Heart right ventricle (tissue), 16 donors: ENCODE measurements at regions not wholly inside any gene's neighbourhood (a gene's known extent, or its start where the extent isn't known, plus 50 kb on each side); places are given as distances from the start of the nearest gene placed in this dataset.

ENCODE experiments used
- ATAC-seq, 8 donors: fragments of 200-7000 bp; cut with Tn5 transposase; one replicate each; pipeline ENCODE4 v1.9.1; 2020; ENCODE audit warnings: mild to moderate bottlenecking in 8 of 8, moderate library complexity in 8 of 8, moderate number of reproducible peaks in 1 of 8
- DNase-seq, 2 donors: peaks; one replicate each; pipeline ENCODE4 v3.0.0-alpha.2; 2020
- H3K27ac ChIP-seq, 10 donors: fragments of 200-600 bp; sonication (generic) in 2 of 10; one replicate each; pipeline versions ENCODE4 v1.5.0 to v1.8.0; 2020 to 2022; ENCODE audit warnings: mild to moderate bottlenecking in 3 of 10
- H3K27me3 ChIP-seq, 7 donors: fragments of 200-600 bp; one replicate each; pipeline ENCODE4 v1.8.0; 2021 to 2022; ENCODE audit warnings: mild to moderate bottlenecking in 2 of 7
- H3K36me3 ChIP-seq, 9 donors: fragments of 200-600 bp; sonication (generic) in 1 of 9; one replicate each; pipeline versions ENCODE4 v1.5.0 to v1.8.0; 2020 to 2022; ENCODE audit warnings: mild to moderate bottlenecking in 2 of 9
- H3K4me1 ChIP-seq, 9 donors: fragments of 200-600 bp; sonication (generic) in 1 of 9; one replicate each; pipeline versions ENCODE4 v1.5.0 to v1.8.0; 2020 to 2022; ENCODE audit warnings: mild to moderate bottlenecking in 4 of 9
- H3K4me3 ChIP-seq, 10 donors: fragments of 200-600 bp; sonication (generic) in 2 of 10; one replicate each; pipeline versions ENCODE4 v1.5.0 to v1.8.0; 2020 to 2022; ENCODE audit warnings: mild to moderate bottlenecking in 7 of 10, moderate library complexity in 2 of 10
- H3K9me3 ChIP-seq, 11 donors: fragments of 200-600 bp in 10 of 11; sonication (generic) in 2 of 11; one replicate each; pipeline versions ENCODE4 v1.5.0 to v1.8.0; 2013 to 2022; ENCODE audit warnings: mild to moderate bottlenecking in 2 of 11, control low read depth in 1 of 11, moderate library complexity in 1 of 11
- WGBS, 2 donors: extraction: QIAGEN DNeasy Blood & Tissue Kit; methylation state at CpG; one replicate each; pipeline ENCODE4 v1.1.7; 2013; ENCODE audit warnings: inconsistent platforms in 1 of 2; 5-methylcytosine and 5-hydroxymethylcytosine counted together
- intact Hi-C, 10 donors: fragments of 100-400 bp; cut with DNase I; formaldehyde crosslinking; loops; one replicate each; pipeline versions ENCODE4 v1.11.1 to v1.14.2; 2022
- TF ChIP-seq, protein P1 (sequence below), 9 donors: fragments of 200-600 bp; sonication (generic) in 2 of 9; IDR thresholded peaks; one replicate each; pipeline versions ENCODE4 v1.5.0 to v1.8.0; 2021 to 2022; ENCODE audit warnings: antibody characterized with exemption in 9 of 9, mild to moderate bottlenecking in 5 of 9, moderate library complexity in 1 of 9
- donor health status: Arrhythmogenic right ventricular cardiomyopathy.
- donor health status: ischemic (EF 13 %, LVEDD 7.1; RV severe dilation, severe dysfunction).
- donor health status: healthy with polysubstance abuse.
- donor health status: DM: no; HTN: yes; CAD: no.
- donor health status: DM: no; HTN: no; CAD: no.
- donor health status: ischemic (EF 25% LVEDD 6.9; RV normal size, moderate dysfunction).
- donor health status: ischemic (EF 25% LVEDD 5.7; RV mildly dilated, moderate dysfunction).
- donor health status: healthy.
- donor health status: DM: yes; HTN: yes; CAD: no.
- donor health status: Ischemic cardiomyopathy.
- donor health status: ischemic (EF 35%, LVEDD 5.7; RV mildly dilated, moderate dysfunction).
- donor health status: nonischemic (EF 11% LVEDD 7.7; RV severe dilation, severe dysfunction).
- donor health status: DM: yes; HTN: yes; CAD: no.
- donor health status: PGD.
- donor health status: ischemic (EF 29% LVEDD 5.4; RV normal size, mild dysfunction).
- donor health status: nonischemic (EF 23%, LVEDD 6.1; RV moderate dilation, normal function).

DNA sequence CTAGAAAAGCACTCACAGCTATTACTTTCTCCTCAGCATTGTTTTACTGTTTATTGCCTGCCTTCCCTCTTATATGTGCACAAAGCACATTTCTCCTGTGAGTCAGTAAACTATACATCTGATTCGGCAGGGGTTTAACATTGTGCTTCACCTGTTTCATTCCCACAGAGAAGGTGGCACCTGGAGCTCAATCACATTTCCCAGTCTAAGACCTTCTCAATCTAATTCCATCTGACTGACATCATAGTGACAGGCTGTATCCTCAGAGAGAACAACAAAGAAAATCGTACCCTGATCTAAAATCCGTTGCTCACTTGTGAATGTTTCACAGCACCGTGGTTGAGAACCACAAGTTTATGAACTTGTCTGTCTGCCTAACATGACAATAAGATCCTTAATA, 92.4 kb upstream of the CAST start:
- Histone ChIP-seq H3K4me3 (no peak overlapping the region), H3K9me3 (no peaks in the 10 kb centered on the region), H3K27me3 (no peaks in the 10 kb centered on the region), H3K4me1 (peaks cover 0 to 9% (median 0%) of the 10 kb centered on the region in 9 donors), H3K36me3 (no peaks in the 10 kb centered on the region), H3K27ac (no peak overlapping the region)
- TF ChIP-seq, protein P1, sequence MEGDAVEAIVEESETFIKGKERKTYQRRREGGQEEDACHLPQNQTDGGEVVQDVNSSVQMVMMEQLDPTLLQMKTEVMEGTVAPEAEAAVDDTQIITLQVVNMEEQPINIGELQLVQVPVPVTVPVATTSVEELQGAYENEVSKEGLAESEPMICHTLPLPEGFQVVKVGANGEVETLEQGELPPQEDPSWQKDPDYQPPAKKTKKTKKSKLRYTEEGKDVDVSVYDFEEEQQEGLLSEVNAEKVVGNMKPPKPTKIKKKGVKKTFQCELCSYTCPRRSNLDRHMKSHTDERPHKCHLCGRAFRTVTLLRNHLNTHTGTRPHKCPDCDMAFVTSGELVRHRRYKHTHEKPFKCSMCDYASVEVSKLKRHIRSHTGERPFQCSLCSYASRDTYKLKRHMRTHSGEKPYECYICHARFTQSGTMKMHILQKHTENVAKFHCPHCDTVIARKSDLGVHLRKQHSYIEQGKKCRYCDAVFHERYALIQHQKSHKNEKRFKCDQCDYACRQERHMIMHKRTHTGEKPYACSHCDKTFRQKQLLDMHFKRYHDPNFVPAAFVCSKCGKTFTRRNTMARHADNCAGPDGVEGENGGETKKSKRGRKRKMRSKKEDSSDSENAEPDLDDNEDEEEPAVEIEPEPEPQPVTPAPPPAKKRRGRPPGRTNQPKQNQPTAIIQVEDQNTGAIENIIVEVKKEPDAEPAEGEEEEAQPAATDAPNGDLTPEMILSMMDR (IDR thresholded peaks at IDR 0.05) = no peak
- ATAC-seq = no peak
- 75 to 81% methylated on average over 4 of the region's 4 CpGs for WGBS, 2 donors
- intact Hi-C loops = loop anchor here in 1 of 10 donors (10.0 kb wide), 1 partner anchor 135 kb away; the partner anchor contains the start of gene PCSK1
- no peak for DNase-seq

DNA sequence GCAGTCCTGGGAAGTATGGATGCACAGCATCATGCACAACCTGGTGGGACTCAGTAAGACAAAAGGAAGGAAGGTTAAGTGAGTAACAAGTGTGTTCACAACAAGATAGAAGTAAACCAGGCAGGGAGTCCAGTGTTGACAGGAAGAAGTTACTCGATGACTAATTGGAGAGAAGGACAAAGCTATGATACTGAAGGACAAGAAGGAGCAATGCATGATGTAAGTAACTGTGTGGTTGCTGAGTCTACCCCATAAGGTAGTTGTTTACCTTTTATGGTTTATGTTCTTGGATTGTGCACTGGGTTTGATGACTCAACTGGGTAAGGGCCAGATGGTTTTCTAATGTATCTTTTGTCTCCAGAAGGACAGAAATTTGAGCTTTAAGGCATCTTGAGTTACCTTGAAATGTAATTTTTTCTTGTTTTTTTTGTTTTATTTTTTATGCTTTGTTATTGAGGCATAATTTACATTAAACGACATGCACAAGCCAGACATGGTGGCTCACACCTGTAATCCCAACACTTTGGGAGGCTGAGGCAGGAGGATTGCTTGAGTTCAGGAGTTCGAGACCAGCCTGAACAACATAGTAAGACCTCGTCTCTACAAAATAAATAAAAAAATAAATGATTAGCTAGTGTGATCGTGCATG, 89.2 kb upstream of the CAST start:
- Histone ChIP-seq H3K36me3 (no peaks in the 10 kb centered on the region), H3K27ac (no peak overlapping the region), H3K4me3 (no peak overlapping the region), H3K9me3 (no peaks in the 10 kb centered on the region), H3K4me1 (no peaks in the 10 kb centered on the region), H3K27me3 (no peaks in the 10 kb centered on the region)
- DNase-seq (no peak), ATAC-seq (no peak)
- intact Hi-C loops = no loop called here
- 79 to 87% methylated on average over 5 of the region's 5 CpGs for WGBS, 2 donors
- TF ChIP-seq, protein P1 (IDR thresholded peaks at IDR 0.05) = no peak

DNA sequence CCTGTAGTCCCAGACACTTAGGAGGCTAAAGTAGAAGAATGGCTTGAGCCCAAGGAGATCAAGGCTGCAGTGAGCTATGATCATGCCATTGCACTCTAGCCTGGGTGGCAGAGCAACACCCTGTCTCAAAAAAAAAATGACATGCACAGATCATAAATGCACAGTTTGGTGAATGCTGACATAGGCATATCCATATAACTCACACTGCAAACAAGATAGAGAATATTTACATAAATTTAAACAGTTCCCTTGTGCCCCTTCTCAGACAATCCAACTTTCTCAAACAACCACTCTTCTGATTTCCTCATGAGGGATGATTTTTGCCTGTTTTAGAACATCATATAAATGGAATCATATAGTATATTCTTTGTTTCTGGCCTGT, 88.7 kb upstream of the CAST start:
- H3K36me3 ChIP-seq = no peaks in the 10 kb centered on the region
- no peaks in the 10 kb centered on the region for H3K9me3 ChIP-seq
- H3K4me1 ChIP-seq = no peaks in the 10 kb centered on the region
- H3K27ac ChIP-seq = no peak overlapping the region
- ATAC-seq = no peak
- TF ChIP-seq, protein P1 (IDR thresholded peaks at IDR 0.05) = no peak
- H3K27me3 ChIP-seq = no peaks in the 10 kb centered on the region
- no peak overlapping the region for H3K4me3 ChIP-seq
- no peak for DNase-seq
- intact Hi-C loops = no loop called here

DNA sequence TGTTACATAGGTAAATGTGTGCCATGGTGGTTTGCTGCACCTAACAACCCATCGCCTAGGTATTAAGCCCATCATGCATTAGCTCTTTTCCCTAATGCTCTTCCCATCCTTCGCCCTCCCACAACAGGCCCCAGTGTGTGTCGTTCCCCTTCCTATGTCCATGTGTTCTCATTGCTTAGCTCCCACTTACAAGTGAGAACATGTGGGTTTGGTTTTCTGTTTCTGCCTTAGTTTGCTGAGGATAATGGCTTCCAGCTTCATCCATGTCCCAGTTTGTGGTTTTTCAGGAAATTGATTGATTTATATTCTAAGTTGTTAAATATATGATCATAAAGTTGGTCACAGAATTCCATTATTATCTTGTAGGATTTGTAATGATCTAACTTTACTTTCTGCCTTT, 85.3 kb upstream of the CAST start:
- DNase-seq (no peak), ATAC-seq (no peak)
- 93 to 96% methylated on average over 3 of the region's 3 CpGs for WGBS, 2 donors
- Histone ChIP-seq H3K27ac (no peak overlapping the region), H3K27me3 (no peaks in the 10 kb centered on the region), H3K4me1 (no peaks in the 10 kb centered on the region), H3K4me3 (no peak overlapping the region), H3K36me3 (no peaks in the 10 kb centered on the region), H3K9me3 (no peaks in the 10 kb centered on the region)
- intact Hi-C loops = no loop called here
- TF ChIP-seq, protein P1 (IDR thresholded peaks at IDR 0.05) = no peak
